GM23338 (cell line): ENCODE measurements at regions not wholly inside any gene's neighbourhood (a gene's known extent, or its start where the extent isn't known, plus 50 kb on each side); places are given as distances from the start of the nearest gene placed in this dataset.

Source experiments
- ATAC-seq: fragments of 200-7000 bp; cut with Tn5 transposase; 3 replicates; pipeline ENCODE4 v1.9.1; 2020
- DNase-seq: peaks from one replicate; pipeline ENCODE4 v3.0.0-alpha.2; 2015; ENCODE audit warnings: low spot score
- H2AFZ ChIP-seq: fragments of 200-600 bp; sonication (generic); 2 replicates; pipeline ENCODE4 v1.8.0; 2016; ENCODE audit warnings: antibody characterized with exemption, mild to moderate bottlenecking, moderate library complexity
- H3F3A ChIP-seq: fragments of 200-600 bp; sonication (generic); replicated peaks from 2 replicates; pipeline ENCODE4 v1.8.0; 2017; ENCODE audit warnings: antibody characterized with exemption, mixed run types, low read depth
- H3K27ac ChIP-seq: fragments of 200-600 bp; sonication (generic); 2 replicates; pipeline ENCODE4 v1.6.1; 2016; ENCODE audit warnings: low read depth
- H3K27me3 ChIP-seq: fragments of 200-600 bp; sonication (generic); 2 replicates; pipeline ENCODE4 v1.8.0; 2016; ENCODE audit warnings: mild to moderate bottlenecking, mixed run types, moderate library complexity; ENCODE audit not compliant: insufficient read depth
- H3K36me3 ChIP-seq: fragments of 200-600 bp; sonication (generic); 2 replicates; pipeline ENCODE4 v1.8.0; 2016; ENCODE audit warnings: mild to moderate bottlenecking; ENCODE audit not compliant: insufficient read depth
- H3K4me1 ChIP-seq: fragments of 200-600 bp; sonication (generic); 2 replicates; pipeline ENCODE4 v1.8.0; 2016; ENCODE audit warnings: mild to moderate bottlenecking, moderate library complexity; ENCODE audit not compliant: insufficient read depth
- H3K4me2 ChIP-seq: fragments of 200-600 bp; sonication (generic); 2 replicates; pipeline ENCODE4 v1.7.1; 2017; ENCODE audit warnings: mixed run types
- H3K4me3 ChIP-seq: fragments of 200-600 bp; sonication (generic); 2 replicates; pipeline ENCODE4 v1.6.1; 2016; ENCODE audit warnings: mixed run types
- H3K79me2 ChIP-seq: fragments of 200-600 bp; sonication (generic); replicated peaks from 2 replicates; pipeline ENCODE4 v1.8.0; 2017; ENCODE audit warnings: mild to moderate bottlenecking; ENCODE audit not compliant: insufficient read depth
- H3K9me2 ChIP-seq: fragments of 200-600 bp; sonication (generic); 2 replicates; pipeline ENCODE4 v1.8.0; 2017; ENCODE audit not compliant: insufficient read depth
- H4K20me1 ChIP-seq: fragments of 200-600 bp; sonication (generic); replicated peaks from 2 replicates; pipeline ENCODE4 v1.8.0; 2017; ENCODE audit warnings: mild to moderate bottlenecking; ENCODE audit not compliant: insufficient read depth
- H3K27ac Mint-ChIP-seq: 2 replicates; pipeline ENCODE4 v1.8.0; 2020; ENCODE audit warnings: inconsistent platforms, mild to moderate bottlenecking, moderate library complexity, mixed read lengths
- H3K27me3 Mint-ChIP-seq: 3 replicates; pipeline ENCODE4 v1.8.0; 2022; ENCODE audit warnings: low read depth, mild to moderate bottlenecking, moderate library complexity, mixed read lengths, inconsistent platforms; ENCODE audit not compliant: insufficient read depth, poor library complexity
- H3K36me3 Mint-ChIP-seq: 3 replicates; pipeline ENCODE4 v1.8.0; 2021; ENCODE audit warnings: low read depth, mild to moderate bottlenecking, inconsistent platforms, moderate library complexity, mixed read lengths
- H3K4me1 Mint-ChIP-seq: 3 replicates; pipeline ENCODE4 v1.8.0; 2020; ENCODE audit warnings: mild to moderate bottlenecking, inconsistent platforms, mixed read lengths
- H3K4me3 Mint-ChIP-seq: 3 replicates; pipeline ENCODE4 v1.8.0; 2021; ENCODE audit warnings: moderate library complexity, mild to moderate bottlenecking, inconsistent platforms, mixed read lengths
- H3K9me3 Mint-ChIP-seq: 3 replicates; pipeline ENCODE4 v1.8.0; 2020; ENCODE audit warnings: moderate library complexity, mild to moderate bottlenecking, inconsistent platforms, mixed read lengths
- CREB1 ChIP-seq: fragments of 250-450 bp; sonication (Bioruptor Pico); IDR thresholded peaks from 2 replicates; pipeline ENCODE4 v1.5.0; 2020; ENCODE audit warnings: low read depth, mild to moderate bottlenecking, moderate library complexity
- ETS1 ChIP-seq: IDR thresholded peaks from 2 replicates; pipeline ENCODE4 v1.6.1; 2016; ENCODE audit warnings: antibody characterized with exemption
- EZH2 ChIP-seq: fragments of 200-600 bp; sonication (generic); IDR thresholded peaks from one replicate; pipeline ENCODE4 v1.8.0; 2017; ENCODE audit warnings: antibody characterized with exemption, mild to moderate bottlenecking, low read depth; ENCODE audit not compliant: unreplicated experiment
- EZH2phosphoT487 ChIP-seq: fragments of 200-600 bp; sonication (generic); IDR thresholded peaks from one replicate; pipeline ENCODE4 v1.8.1; 2018; ENCODE audit warnings: antibody characterized with exemption; ENCODE audit not compliant: unreplicated experiment
- JUNB ChIP-seq: IDR thresholded peaks from one replicate; pipeline ENCODE4 v1.6.1; 2016; ENCODE audit warnings: antibody characterized with exemption; ENCODE audit not compliant: unreplicated experiment
- NANOG ChIP-seq: IDR thresholded peaks from 2 replicates; pipeline ENCODE4 v1.6.1; 2016; ENCODE audit warnings: antibody characterized with exemption, borderline replicate concordance
- POLR2AphosphoS5 ChIP-seq: IDR thresholded peaks from 2 replicates; pipeline ENCODE4 v1.6.1; 2016; ENCODE audit warnings: antibody characterized with exemption, low read depth
- REST ChIP-seq: IDR thresholded peaks from one replicate; pipeline ENCODE4 v1.6.1; 2018; ENCODE audit warnings: antibody characterized with exemption; ENCODE audit not compliant: unreplicated experiment
- STAT1 ChIP-seq: IDR thresholded peaks from one replicate; pipeline ENCODE4 v1.6.1; 2016; ENCODE audit warnings: antibody characterized with exemption; ENCODE audit not compliant: unreplicated experiment
- ZNF114 ChIP-seq: fragments of 250-450 bp; sonication (Bioruptor Pico); IDR thresholded peaks from 2 replicates; pipeline ENCODE4 v1.5.0; 2020; ENCODE audit warnings: mild to moderate bottlenecking, moderate library complexity
- TF ChIP-seq, protein P1 (sequence below), 2 experiments: fragments of 200-600 bp in 1 of 2; sonication (generic) in 1 of 2; conservative IDR thresholded peaks; 2 replicates each; pipeline versions ENCODE4 v1.5.1 to v1.6.1; 2016 to 2017; ENCODE audit warnings: antibody characterized with exemption in 2 of 2, low read depth in 2 of 2, mild to moderate bottlenecking in 2 of 2, moderate library complexity in 1 of 2

DNA sequence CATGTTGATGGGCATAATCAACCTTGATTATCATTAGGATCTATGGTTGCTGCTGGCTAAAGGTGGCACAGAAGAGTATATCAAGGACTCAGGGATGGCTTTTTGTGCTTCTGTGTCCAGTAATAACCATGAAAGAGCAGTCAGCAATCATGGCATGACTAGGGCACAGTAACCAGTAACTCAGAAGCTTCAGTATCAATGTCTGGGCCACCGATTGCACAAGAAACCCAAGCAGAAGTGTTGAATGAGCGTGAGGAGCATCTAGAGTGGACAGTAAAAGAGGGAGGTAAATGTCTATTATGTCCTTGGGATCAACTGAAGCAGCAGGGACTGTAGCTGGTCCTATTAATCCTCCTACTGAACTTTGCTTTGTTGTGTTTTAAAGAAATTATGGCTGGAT is 81.5 kb upstream of the F13A1 start:
- H3K27me3 Mint-ChIP-seq, result no peaks in the 10 kb centered on the region
- Histone ChIP-seq H3K4me3 (no peak overlapping the region), H3K9me2 (0 out of 2 replicates have a peak, but pooled peaks cover 11% of the 10 kb centered on the region), H4K20me1 (no peaks in the 10 kb centered on the region), H3K4me1 (no peaks in the 10 kb centered on the region), H3K4me2 (no peak overlapping the region), H3K27ac (no peak overlapping the region), H3K27me3 (no peaks in the 10 kb centered on the region), H3F3A (no peaks in the 10 kb centered on the region), H3K79me2 (no peaks in the 10 kb centered on the region), H3K36me3 (no peaks in the 10 kb centered on the region), H2AFZ (no peak overlapping the region)
- no peak for DNase-seq
- TF ChIP-seq REST, result no peak
- no peak for TF ChIP-seq EZH2
- TF ChIP-seq, protein P1, sequence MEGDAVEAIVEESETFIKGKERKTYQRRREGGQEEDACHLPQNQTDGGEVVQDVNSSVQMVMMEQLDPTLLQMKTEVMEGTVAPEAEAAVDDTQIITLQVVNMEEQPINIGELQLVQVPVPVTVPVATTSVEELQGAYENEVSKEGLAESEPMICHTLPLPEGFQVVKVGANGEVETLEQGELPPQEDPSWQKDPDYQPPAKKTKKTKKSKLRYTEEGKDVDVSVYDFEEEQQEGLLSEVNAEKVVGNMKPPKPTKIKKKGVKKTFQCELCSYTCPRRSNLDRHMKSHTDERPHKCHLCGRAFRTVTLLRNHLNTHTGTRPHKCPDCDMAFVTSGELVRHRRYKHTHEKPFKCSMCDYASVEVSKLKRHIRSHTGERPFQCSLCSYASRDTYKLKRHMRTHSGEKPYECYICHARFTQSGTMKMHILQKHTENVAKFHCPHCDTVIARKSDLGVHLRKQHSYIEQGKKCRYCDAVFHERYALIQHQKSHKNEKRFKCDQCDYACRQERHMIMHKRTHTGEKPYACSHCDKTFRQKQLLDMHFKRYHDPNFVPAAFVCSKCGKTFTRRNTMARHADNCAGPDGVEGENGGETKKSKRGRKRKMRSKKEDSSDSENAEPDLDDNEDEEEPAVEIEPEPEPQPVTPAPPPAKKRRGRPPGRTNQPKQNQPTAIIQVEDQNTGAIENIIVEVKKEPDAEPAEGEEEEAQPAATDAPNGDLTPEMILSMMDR (conservative IDR thresholded peaks at IDR 0.05; ENCODE audit: low read depth in 2 of 2), result no peak
- TF ChIP-seq NANOG, result no peak
- no peak for TF ChIP-seq EZH2phosphoT487
- TF ChIP-seq STAT1, result no peak
- TF ChIP-seq POLR2AphosphoS5, result no peak
- TF ChIP-seq CREB1 (CRISPR knock-in tag), result no peak
- TF ChIP-seq ZNF114, result no peak
- no peak for TF ChIP-seq ETS1
- no peak for ATAC-seq
- H3K4me3 Mint-ChIP-seq, result no peak overlapping the region
- H3K9me3 Mint-ChIP-seq, result no peaks in the 10 kb centered on the region
- H3K27ac Mint-ChIP-seq, result no peak overlapping the region
- no peaks in the 10 kb centered on the region for H3K36me3 Mint-ChIP-seq
- no peaks in the 10 kb centered on the region for H3K4me1 Mint-ChIP-seq

DNA sequence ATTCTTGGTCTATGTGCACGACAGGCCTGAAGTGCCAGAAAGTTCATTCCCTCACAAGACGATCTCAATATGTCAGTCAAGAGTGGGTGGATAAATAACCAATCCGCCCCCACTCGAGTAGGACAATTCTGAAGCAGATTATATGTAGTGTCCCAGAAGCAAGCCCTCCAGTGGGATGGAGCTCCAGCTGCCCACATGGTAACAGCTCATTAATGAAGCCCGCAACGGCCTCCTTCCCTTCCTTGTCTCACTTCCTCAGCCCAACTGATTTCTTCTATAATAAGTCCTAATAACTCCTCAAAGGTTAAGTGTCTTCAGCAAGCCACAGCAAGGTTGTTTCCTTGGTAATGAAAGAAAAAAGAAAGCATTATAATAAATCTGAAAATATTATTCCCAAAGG is 82.1 kb upstream of the F13A1 start:
- ATAC-seq, result no peak
- no peaks in the 10 kb centered on the region for H3K79me2 ChIP-seq
- no peaks in the 10 kb centered on the region for H3K36me3 Mint-ChIP-seq
- no peak overlapping the region for H3K4me3 Mint-ChIP-seq
- no peaks in the 10 kb centered on the region for H3F3A ChIP-seq
- H3K27ac ChIP-seq, result no peak overlapping the region
- no peak overlapping the region for H3K4me2 ChIP-seq
- H2AFZ ChIP-seq, result no peak overlapping the region
- no peak overlapping the region for H3K27ac Mint-ChIP-seq
- H4K20me1 ChIP-seq, result no peaks in the 10 kb centered on the region
- no peaks in the 10 kb centered on the region for H3K4me1 Mint-ChIP-seq
- no peaks in the 10 kb centered on the region for H3K27me3 Mint-ChIP-seq
- no peaks in the 10 kb centered on the region for H3K27me3 ChIP-seq
- H3K4me3 ChIP-seq, result no peak overlapping the region
- no peaks in the 10 kb centered on the region for H3K36me3 ChIP-seq
- no peaks in the 10 kb centered on the region for H3K9me3 Mint-ChIP-seq
- no peak for DNase-seq
- H3K4me1 ChIP-seq, result no peaks in the 10 kb centered on the region
- H3K9me2 ChIP-seq, result 0 out of 2 replicates have a peak, but pooled peaks cover 11% of the 10 kb centered on the region
- TF ChIP-seq POLR2AphosphoS5 (no peak), STAT1 (no peak), CREB1 (CRISPR knock-in tag) (no peak), EZH2phosphoT487 (no peak), JUNB (no peak)
